Activated naive CD4-positive, alpha-beta T cell treated with Interleukin-2 at 50 U/mL for 16 hours (primary cell): ENCODE measurements at regions not wholly inside any gene's neighbourhood (a gene's known extent, or its start where the extent isn't known, plus 50 kb on each side); places are given as distances from the start of the nearest gene placed in this dataset.
"Not testable (repeated sequence)": the region's sequence is repeated elsewhere in the genome, so short reads cannot be mapped to it uniquely, and the experiment has no call there.

Experiments used
- DNase-seq: peaks from one replicate; pipeline ENCODE4 v3.0.0-alpha.2; 2020

DNA sequence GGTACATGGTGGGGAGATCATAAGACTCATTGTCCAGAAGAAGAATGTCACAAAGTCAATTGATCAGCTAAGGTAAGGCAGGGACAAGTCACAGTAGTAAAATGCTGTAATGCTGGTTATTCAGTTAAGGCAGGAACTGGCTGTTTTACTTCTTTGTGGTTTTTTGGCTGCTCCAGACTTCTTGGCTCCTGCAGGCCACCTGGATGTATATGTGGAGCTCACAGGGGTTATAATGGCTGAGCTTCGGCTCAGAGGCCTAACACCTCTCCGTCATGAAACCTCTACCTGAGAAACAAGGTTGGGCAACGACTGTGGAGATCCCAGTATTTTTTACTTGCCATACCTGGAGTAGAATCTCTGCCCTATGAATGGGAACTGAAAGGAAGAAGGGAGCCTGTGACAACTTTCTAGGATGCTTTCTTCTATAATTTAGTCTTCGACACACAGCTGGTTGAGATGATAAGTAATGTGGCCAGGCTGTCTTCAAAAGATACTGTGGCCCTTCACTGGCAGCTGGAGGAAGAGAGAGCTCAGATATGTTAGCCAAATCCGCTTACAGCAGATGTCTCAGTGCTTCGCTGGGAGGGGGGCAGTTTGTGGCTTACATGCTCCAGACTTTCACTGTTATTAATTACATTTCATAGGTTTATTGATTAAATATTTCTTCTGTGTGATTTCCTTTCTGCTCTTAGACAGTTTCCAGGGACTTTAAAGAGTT is 887.8 kb downstream of the IGSF11 start:
- DNase-seq = no peak

DNA sequence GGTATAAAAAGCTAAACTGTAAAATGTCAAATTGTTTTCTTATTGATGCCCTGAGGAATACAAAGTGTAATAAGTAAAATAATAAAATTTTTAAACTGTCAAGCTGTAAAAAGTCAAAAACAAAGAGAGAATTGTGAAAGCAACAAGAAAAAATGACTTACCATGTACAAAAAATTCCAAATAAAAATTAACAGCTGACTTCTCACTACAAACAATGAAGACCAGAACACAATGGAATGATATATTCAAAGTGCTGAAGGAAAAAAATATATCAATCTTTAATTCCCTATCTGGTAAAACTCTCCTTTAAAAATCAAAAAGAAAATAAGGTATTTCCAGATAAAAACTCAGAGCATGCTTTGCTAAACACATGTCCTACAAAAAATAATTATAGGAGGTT is 883.5 kb downstream of the IGSF11 start:
- DNase-seq = no peak

- not testable (repeated sequence) for DNase-seq
Measured at GRCh38 chr3:118162627-118163588, 871.7 kb downstream of the IGSF11 start.

GRCh38 chr3:118165413-118165812 is 869.2 kb downstream of the IGSF11 start:
- DNase-seq = no peak

DNA sequence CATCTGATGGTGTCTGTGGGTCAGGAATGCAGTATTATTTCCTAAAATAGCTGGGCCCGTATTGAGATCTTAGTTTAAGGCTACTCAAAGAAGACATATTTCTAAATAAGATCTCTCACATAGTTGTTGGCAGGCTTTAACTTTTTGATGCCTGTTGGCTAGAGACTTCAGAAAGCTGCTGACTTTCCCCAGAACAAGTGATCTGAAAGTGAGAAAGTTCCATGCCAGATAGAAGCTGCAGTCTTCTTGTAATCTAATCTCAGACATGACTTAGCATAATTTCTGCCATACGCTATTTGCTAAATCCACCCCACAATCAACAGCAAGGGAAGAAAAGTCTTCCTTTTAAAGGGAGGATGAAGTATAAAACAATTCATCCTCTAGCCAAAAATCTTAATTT is 867.1 kb downstream of the IGSF11 start:
- DNase-seq = no peak

DNA sequence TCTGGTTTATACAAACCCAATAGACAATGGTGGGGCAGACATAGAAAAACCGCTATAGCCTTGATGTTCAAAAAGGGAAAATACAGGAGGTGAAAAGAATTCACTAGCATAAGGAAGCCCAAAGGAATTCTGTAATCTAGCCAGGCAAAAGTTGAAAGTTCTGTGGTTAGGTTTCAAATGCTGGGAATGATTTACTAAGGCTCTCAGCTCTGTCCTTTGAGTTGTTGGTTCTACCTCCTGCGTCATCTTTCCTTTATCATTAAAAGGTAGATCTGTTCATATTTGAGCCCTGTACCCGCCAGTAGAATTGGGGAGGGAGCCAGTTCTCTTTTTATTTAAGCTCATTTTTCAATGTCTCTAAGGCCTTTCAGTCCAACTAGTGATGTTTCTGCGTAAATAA is 866.5 kb downstream of the IGSF11 start:
- no peak for DNase-seq

GRCh38 chr3:118171236-118171852 is 863.3 kb downstream of the IGSF11 start:
- DNase-seq = no peak

DNA sequence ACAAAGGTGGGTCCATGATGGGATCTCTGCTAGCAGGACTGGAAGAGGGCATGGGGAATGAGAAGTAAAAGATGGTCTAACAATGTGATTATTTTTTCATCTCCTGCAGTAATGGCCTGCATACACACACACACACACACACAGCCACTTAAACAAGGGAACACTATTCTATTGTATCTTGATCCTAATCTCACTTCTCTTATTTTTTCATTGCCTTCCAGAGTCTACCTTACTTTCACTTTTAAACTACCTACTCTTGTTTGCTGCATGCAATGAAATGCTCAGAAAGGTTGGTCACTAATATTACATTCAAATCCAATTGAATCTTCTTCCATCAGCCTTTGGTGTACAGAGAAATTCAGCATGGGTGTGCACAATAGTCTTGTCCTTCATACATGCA is 853.8 kb downstream of the IGSF11 start:
- DNase-seq = no peak

- no peak for DNase-seq
Measured at GRCh38 chr3:118181274-118181673, 853.4 kb downstream of the IGSF11 start.

DNA sequence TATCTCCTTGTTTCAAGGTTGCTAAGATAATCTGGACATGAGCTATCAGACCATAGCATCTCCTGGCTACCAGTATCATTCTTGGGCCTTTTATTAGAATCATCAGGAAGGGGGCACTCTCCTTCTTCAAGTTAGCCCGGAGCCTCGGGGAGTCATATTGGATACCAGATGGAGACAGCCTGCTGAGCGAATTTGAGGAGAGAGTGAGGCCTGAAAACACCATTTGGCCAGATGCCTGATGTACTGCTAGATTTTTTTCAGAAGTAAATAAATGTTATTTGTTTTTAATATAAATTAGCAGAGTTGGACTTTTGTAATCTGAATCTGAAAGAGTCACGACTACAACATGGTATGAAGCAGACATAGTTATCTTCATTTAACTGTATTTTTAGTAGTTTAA is 848.6 kb downstream of the IGSF11 start:
- no peak for DNase-seq

DNA sequence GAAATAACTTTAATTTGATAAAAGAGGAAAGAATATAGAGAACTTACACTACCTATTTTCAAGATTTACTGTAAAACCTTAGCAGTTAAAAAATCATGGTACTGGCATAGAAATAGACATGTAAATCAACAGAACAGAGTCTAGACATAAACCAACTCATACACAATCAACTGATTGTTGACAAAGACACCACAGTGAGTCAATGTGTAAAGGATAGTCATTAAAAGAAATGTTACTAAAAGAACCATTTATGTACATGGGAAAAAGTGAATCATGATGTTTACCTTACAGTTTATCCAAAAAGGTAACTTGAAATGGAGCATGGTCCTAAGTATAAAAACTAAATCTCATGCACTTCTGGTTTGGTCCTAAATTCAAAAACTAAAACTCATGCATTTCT is 847.4 kb downstream of the IGSF11 start:
- no peak for DNase-seq

GRCh38 chr3:118196183-118196582 is 838.5 kb downstream of the IGSF11 start:
- DNase-seq = no peak

GRCh38 chr3:118199044-118199443 is 835.6 kb downstream of the IGSF11 start:
- DNase-seq = no peak

- no peak for DNase-seq
Measured at GRCh38 chr3:118204052-118204656, 830.5 kb downstream of the IGSF11 start.

DNA sequence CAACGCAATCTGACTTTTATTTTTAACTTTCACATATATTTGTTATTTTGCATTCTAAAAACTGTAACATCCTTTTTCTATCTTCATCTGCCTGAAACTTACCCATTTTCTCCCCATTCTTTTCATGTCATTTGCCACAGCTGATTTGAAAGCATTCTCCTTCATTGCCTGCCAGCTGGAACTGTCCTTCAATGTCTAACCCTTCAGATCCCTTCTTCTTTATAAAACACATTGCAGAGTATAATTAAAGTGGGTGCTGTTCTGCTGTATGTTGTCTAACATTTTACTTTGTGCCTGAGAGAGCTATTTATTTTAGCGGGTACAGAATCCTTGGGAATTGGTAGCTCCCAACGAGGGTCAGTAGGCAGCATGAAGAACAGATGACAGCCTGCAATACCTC is 827.4 kb downstream of the IGSF11 start:
- no peak for DNase-seq

GRCh38 chr3:118208642-118209041 is 826.0 kb downstream of the IGSF11 start:
- no peak for DNase-seq

- DNase-seq = no peak
Measured at GRCh38 chr3:118213892-118214291, 820.8 kb downstream of the IGSF11 start.

DNA sequence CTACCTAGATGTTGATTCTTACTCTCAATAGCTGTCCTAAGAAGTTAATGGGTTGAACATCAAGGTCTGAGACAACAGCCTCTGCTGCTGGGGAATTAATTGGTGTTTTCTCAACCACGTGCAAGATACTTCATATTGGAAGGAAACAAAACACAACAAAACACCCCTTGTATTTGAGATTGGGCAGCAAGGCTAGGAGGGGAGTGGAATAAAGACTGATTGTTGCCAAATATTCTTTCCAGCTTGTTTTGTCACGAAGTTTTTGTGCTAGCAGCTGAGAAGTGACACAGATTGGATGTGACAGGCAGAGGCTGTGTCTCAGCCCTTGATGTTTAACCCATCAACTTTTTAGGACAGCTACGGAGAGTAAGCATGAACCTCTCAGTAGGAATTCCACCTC is 808.4 kb downstream of the IGSF11 start:
- no peak for DNase-seq

- DNase-seq = no peak
Measured at GRCh38 chr3:118227191-118227590, 807.5 kb downstream of the IGSF11 start.

- DNase-seq = no peak
Measured at GRCh38 chr3:118228151-118228550, 806.5 kb downstream of the IGSF11 start.

GRCh38 chr3:118229196-118229595 is 805.5 kb downstream of the IGSF11 start:
- no peak for DNase-seq

GRCh38 chr3:118231578-118231977 is 803.1 kb downstream of the IGSF11 start:
- no peak for DNase-seq

- DNase-seq = no peak
Measured at GRCh38 chr3:118239253-118239652, 795.4 kb downstream of the IGSF11 start.
